HepG2 (cell line): ENCODE measurements at regions not wholly inside any gene's neighbourhood (a gene's known extent, or its start where the extent isn't known, plus 50 kb on each side); places are given as distances from the start of the nearest gene placed in this dataset.

Experiments used
- CHCHD3 ChIP-seq: sonication (generic); formaldehyde crosslinking; IDR thresholded peaks from 2 replicates; pipeline ENCODE4 v1.8.0; 2022; ENCODE audit warnings: mild to moderate bottlenecking, missing genetic modification reagents, moderate library complexity
- CREM ChIP-seq, 2 experiments: sonication (generic) in 1 of 2; formaldehyde crosslinking in 1 of 2; IDR thresholded peaks; 2 replicates each; pipeline versions ENCODE4 v1.4.0 to v1.6.1; 2016 to 2020; ENCODE audit warnings: antibody characterized with exemption in 1 of 2, mild to moderate bottlenecking in 1 of 2, missing genetic modification reagents in 1 of 2
- ETV6 ChIP-seq: sonication (generic); formaldehyde crosslinking; conservative IDR thresholded peaks from 2 replicates; pipeline ENCODE4 v1.4.0; 2020; ENCODE audit warnings: missing genetic modification reagents
- GFI1 ChIP-seq: sonication (generic); formaldehyde crosslinking; IDR thresholded peaks from 2 replicates; pipeline ENCODE4 v1.5.0; 2020; ENCODE audit warnings: missing genetic modification reagents, mild to moderate bottlenecking, borderline replicate concordance
- HDAC2 ChIP-seq: sonication (generic); formaldehyde crosslinking; IDR thresholded peaks from 2 replicates; pipeline ENCODE4 v1.4.0; 2020; ENCODE audit warnings: missing genetic modification reagents
- HMG20B ChIP-seq: conservative IDR thresholded peaks from 2 replicates; pipeline ENCODE4 v1.6.1; 2016; ENCODE audit warnings: missing genetic modification reagents, missing compliant biosample characterization
- IRF2 ChIP-seq: IDR thresholded peaks from 2 replicates; pipeline ENCODE4 v1.6.1; 2018; ENCODE audit warnings: missing genetic modification reagents, missing compliant biosample characterization
- JUN ChIP-seq: sonication (generic); formaldehyde crosslinking; IDR thresholded peaks from 2 replicates; pipeline ENCODE4 v1.4.0; 2020; ENCODE audit warnings: mild to moderate bottlenecking, missing genetic modification reagents
- KLF16 ChIP-seq, 2 experiments: sonication (generic) in 1 of 2; formaldehyde crosslinking in 1 of 2; IDR thresholded peaks; 2 replicates each; pipeline versions ENCODE4 v1.6.1 to v1.8.0; 2016 to 2023; ENCODE audit warnings: missing genetic modification reagents in 2 of 2, missing compliant biosample characterization in 1 of 2
- MEIS1 ChIP-seq: sonication (generic); formaldehyde crosslinking; IDR thresholded peaks from 2 replicates; pipeline ENCODE4 v1.9.0; 2021; ENCODE audit warnings: mild to moderate bottlenecking, missing genetic modification reagents, moderate library complexity, borderline replicate concordance
- NCOA2 ChIP-seq: sonication (generic); formaldehyde crosslinking; IDR thresholded peaks from 2 replicates; pipeline ENCODE4 v1.8.0; 2022; ENCODE audit warnings: inconsistent platforms
- ONECUT2 ChIP-seq: sonication (generic); formaldehyde crosslinking; IDR thresholded peaks from 2 replicates; pipeline ENCODE4 v1.4.0; 2020; ENCODE audit warnings: missing genetic modification reagents
- PPARG ChIP-seq: conservative IDR thresholded peaks from 2 replicates; pipeline ENCODE4 v1.6.1; 2016; ENCODE audit warnings: missing biosample characterization, missing genetic modification reagents
- RFXAP ChIP-seq: sonication (generic); formaldehyde crosslinking; IDR thresholded peaks from 2 replicates; pipeline ENCODE4 v1.4.0; 2020; ENCODE audit warnings: missing genetic modification reagents, borderline replicate concordance
- SMARCE1 ChIP-seq: fragments of 450-650 bp; IDR thresholded peaks from 2 replicates; pipeline ENCODE4 v1.6.1; 2017; ENCODE audit warnings: borderline replicate concordance
- TFAP4 ChIP-seq: sonication (generic); IDR thresholded peaks from 2 replicates; pipeline ENCODE4 v1.6.1; 2016; ENCODE audit warnings: low read depth, borderline replicate concordance
- TFDP2 ChIP-seq: sonication (generic); formaldehyde crosslinking; IDR thresholded peaks from 2 replicates; pipeline ENCODE4 v1.4.0; 2020; ENCODE audit warnings: missing genetic modification reagents
- THAP7 ChIP-seq: sonication (generic); formaldehyde crosslinking; IDR thresholded peaks from 2 replicates; pipeline ENCODE4 v1.8.1; 2023; ENCODE audit warnings: mild to moderate bottlenecking, missing genetic modification reagents
- ZNF12 ChIP-seq: sonication (generic); formaldehyde crosslinking; IDR thresholded peaks from 2 replicates; pipeline ENCODE4 v1.5.0; 2020; ENCODE audit warnings: missing genetic modification reagents
- ZNF230 ChIP-seq: sonication (generic); formaldehyde crosslinking; IDR thresholded peaks from 2 replicates; pipeline ENCODE4 v1.4.0; 2020; ENCODE audit warnings: mild to moderate bottlenecking, missing genetic modification reagents
- ZNF329 ChIP-seq: sonication (generic); formaldehyde crosslinking; IDR thresholded peaks from 2 replicates; pipeline ENCODE4 v1.9.0; 2021; ENCODE audit warnings: low read depth, mild to moderate bottlenecking, missing genetic modification reagents
- ZNF660 ChIP-seq: sonication (generic); formaldehyde crosslinking; IDR thresholded peaks from 2 replicates; pipeline ENCODE4 v1.5.1; 2020; ENCODE audit warnings: mild to moderate bottlenecking, low read depth, missing genetic modification reagents, borderline replicate concordance
- ZNF816 ChIP-seq: sonication (generic); formaldehyde crosslinking; IDR thresholded peaks from 2 replicates; pipeline ENCODE4 v1.8.0; 2022; ENCODE audit warnings: missing genetic modification reagents, mild to moderate bottlenecking, borderline replicate concordance
- TF ChIP-seq, protein P1 (sequence below): sonication (generic); formaldehyde crosslinking; IDR thresholded peaks from 2 replicates; pipeline ENCODE4 v1.5.0; 2020; ENCODE audit warnings: mild to moderate bottlenecking, missing genetic modification reagents, borderline replicate concordance
- TF ChIP-seq, protein P2 (sequence below): sonication (generic); formaldehyde crosslinking; IDR thresholded peaks from 2 replicates; pipeline ENCODE4 v1.5.1; 2020; ENCODE audit warnings: missing genetic modification reagents, mild to moderate bottlenecking, borderline replicate concordance

GRCh38 chr6:26199057-26199772 is 112.0 kb downstream of the HFE start (continued):
- TF ChIP-seq, protein P1, sequence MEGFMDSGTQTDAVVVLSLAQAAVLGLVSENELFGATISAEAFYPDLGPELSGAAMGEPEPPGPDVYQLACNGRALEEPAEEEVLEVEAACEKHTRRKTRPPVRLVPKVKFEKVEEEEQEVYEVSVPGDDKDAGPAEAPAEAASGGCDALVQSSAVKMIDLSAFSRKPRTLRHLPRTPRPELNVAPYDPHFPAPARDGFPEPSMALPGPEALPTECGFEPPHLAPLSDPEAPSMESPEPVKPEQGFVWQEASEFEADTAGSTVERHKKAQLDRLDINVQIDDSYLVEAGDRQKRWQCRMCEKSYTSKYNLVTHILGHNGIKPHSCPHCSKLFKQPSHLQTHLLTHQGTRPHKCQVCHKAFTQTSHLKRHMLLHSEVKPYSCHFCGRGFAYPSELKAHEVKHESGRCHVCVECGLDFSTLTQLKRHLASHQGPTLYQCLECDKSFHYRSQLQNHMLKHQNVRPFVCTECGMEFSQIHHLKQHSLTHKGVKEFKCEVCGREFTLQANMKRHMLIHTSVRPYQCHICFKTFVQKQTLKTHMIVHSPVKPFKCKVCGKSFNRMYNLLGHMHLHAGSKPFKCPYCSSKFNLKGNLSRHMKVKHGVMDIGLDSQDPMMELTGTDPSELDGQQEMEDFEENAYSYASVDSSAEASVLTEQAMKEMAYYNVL (CRISPR knock-in tag), result peak; percentile 23; the same call in 1 of the 2 replicates
- TF ChIP-seq MEIS1 (CRISPR knock-in tag), result no peak
- TF ChIP-seq THAP7 (CRISPR knock-in tag), result no peak
- TF ChIP-seq PPARG (CRISPR knock-in tag), result peak; percentile 31; the same call in 1 of the 2 replicates
- no peak for TF ChIP-seq SMARCE1
- 0 out of 2 replicates have a peak, but pooled peaks have one; percentile 70 for TF ChIP-seq GFI1
- TF ChIP-seq HMG20B, result no peak
- peak; percentile 53; the same call in 1 of the 2 replicates for TF ChIP-seq ZNF230 (CRISPR knock-in tag)
- 0 out of 2 replicates have a peak, but pooled peaks have one; percentile 11 for TF ChIP-seq CHCHD3
- TF ChIP-seq ZNF816 (CRISPR knock-in tag), result peak; percentile 94; the same call in 1 of the 2 replicates
- no peak for TF ChIP-seq JUN (CRISPR knock-in tag)
- TF ChIP-seq CREM (IDR thresholded peaks at IDR 0.05), result peak; percentile 34; the same call in 1 of the 2 replicates
- TF ChIP-seq CREM (CRISPR knock-in tag; IDR thresholded peaks at IDR 0.05), result no peak
- 0 out of 2 replicates have a peak, but pooled peaks have one; percentile 51 for TF ChIP-seq ZNF329 (CRISPR knock-in tag)
- TF ChIP-seq TFAP4, result peak; percentile 48; the same call in 1 of the 2 replicates
- no peak; the same call in 1 of the 2 replicates for TF ChIP-seq ETV6 (CRISPR knock-in tag)
- TF ChIP-seq ONECUT2 (CRISPR knock-in tag), result 0 out of 2 replicates have a peak, but pooled peaks have one; percentile 24
- peak; percentile 29 for TF ChIP-seq NCOA2 (CRISPR knock-in tag)
- TF ChIP-seq KLF16 (CRISPR knock-in tag; IDR thresholded peaks at IDR 0.05), result peak in 1 of 2 experiments; percentile 68; a peak in 1 of 4 replicates
- TF ChIP-seq ZNF12 (CRISPR knock-in tag), result no peak
- no peak for TF ChIP-seq ZNF660
- peak; percentile 50; the same call in 1 of the 2 replicates for TF ChIP-seq IRF2 (CRISPR knock-in tag)
- peak; percentile 22 for TF ChIP-seq RFXAP (CRISPR knock-in tag)
- peak; percentile 59 for TF ChIP-seq HDAC2 (CRISPR knock-in tag)
- TF ChIP-seq, protein P2, sequence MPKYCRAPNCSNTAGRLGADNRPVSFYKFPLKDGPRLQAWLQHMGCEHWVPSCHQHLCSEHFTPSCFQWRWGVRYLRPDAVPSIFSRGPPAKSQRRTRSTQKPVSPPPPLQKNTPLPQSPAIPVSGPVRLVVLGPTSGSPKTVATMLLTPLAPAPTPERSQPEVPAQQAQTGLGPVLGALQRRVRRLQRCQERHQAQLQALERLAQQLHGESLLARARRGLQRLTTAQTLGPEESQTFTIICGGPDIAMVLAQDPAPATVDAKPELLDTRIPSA (CRISPR knock-in tag), result no peak
- peak; percentile 44; the same call in 1 of the 2 replicates for TF ChIP-seq TFDP2 (CRISPR knock-in tag)
